ENCODE measurements at regions not wholly inside any gene's neighbourhood (a gene's known extent, or its start where the extent isn't known, plus 50 kb on each side); places are given as distances from the start of the nearest gene placed in this dataset.

- TF ChIP-seq CTCF (IDR thresholded peaks at IDR 0.05 in 2 of 3, conservative IDR thresholded peaks at IDR 0.05 in 1 of 3; ENCODE audit: borderline replicate concordance in 1 of 3, insufficient read depth in 1 of 3, low read depth in 2 of 3, low read length in 2 of 3) (no peak), EZH2 (IDR thresholded peaks at IDR 0.05) (no peak), SRF (IDR thresholded peaks at IDR 0.05; ENCODE audit: low read depth) (no peak), MAX (IDR thresholded peaks at IDR 0.05) (no peak), SIN3A (IDR thresholded peaks at IDR 0.05; ENCODE audit: low read depth) (no peak), EGR1 (IDR thresholded peaks at IDR 0.05; ENCODE audit: low read depth) (no peak), ZBTB33 (IDR thresholded peaks at IDR 0.05; ENCODE audit: extremely low read depth, insufficient replicate concordance, low read length) (no peak), POLR2A (IDR thresholded peaks at IDR 0.05; ENCODE audit: borderline replicate concordance, extremely low read depth, insufficient read depth, insufficient read length) (no peak), CEBPB (IDR thresholded peaks at IDR 0.05; ENCODE audit: low read depth) (no peak), RAD21 (IDR thresholded peaks at IDR 0.05; ENCODE audit: low read depth) (no peak), EZH2phosphoT487 (IDR thresholded peaks at IDR 0.05; ENCODE audit: borderline replicate concordance) (no peak), POLR2AphosphoS5 (IDR thresholded peaks at IDR 0.05; ENCODE audit: low read depth, low read length) (no peak)
These were observed 610.7 kb downstream of the TMEM114 start for GRCh38 chr16:7979448-7980132.

Measured in HCT116 (cell line).